Cardiac fibroblast (primary cell): ENCODE measurements at regions not wholly inside any gene's neighbourhood (a gene's known extent, or its start where the extent isn't known, plus 50 kb on each side); places are given as distances from the start of the nearest gene placed in this dataset.
A peak's percentile ranks its signal among the peaks of the same experiment; 100 is the strongest.

Source experiments
- DNase-seq, 2 donors: peaks; one replicate each; pipeline versions ENCODE4 v3.0.0 to v3.0.0-alpha.2; 2010; ENCODE audit warnings: low read depth in 2 of 2
- H3K4me3 ChIP-seq, 2 donors: replicated peaks in 1 of 2; 1 replicate in 1 of 2; 2 replicates in 1 of 2; pipeline ENCODE4 v1.5.1; 2011; ENCODE audit warnings: low read depth in 2 of 2, low read length in 2 of 2, mild to moderate bottlenecking in 2 of 2, moderate library complexity in 1 of 2
- TF ChIP-seq, protein P1 (sequence below): IDR thresholded peaks from one replicate; pipeline ENCODE4 v1.5.1; 2011; ENCODE audit warnings: low read depth, mild to moderate bottlenecking, low read length, inconsistent platforms

GRCh38 chr2:42868874-42869273 lies 76.5 kb upstream of the HAAO start:
- DNase-seq: no peak
- no peak overlapping the region for H3K4me3 ChIP-seq
- TF ChIP-seq, protein P1, sequence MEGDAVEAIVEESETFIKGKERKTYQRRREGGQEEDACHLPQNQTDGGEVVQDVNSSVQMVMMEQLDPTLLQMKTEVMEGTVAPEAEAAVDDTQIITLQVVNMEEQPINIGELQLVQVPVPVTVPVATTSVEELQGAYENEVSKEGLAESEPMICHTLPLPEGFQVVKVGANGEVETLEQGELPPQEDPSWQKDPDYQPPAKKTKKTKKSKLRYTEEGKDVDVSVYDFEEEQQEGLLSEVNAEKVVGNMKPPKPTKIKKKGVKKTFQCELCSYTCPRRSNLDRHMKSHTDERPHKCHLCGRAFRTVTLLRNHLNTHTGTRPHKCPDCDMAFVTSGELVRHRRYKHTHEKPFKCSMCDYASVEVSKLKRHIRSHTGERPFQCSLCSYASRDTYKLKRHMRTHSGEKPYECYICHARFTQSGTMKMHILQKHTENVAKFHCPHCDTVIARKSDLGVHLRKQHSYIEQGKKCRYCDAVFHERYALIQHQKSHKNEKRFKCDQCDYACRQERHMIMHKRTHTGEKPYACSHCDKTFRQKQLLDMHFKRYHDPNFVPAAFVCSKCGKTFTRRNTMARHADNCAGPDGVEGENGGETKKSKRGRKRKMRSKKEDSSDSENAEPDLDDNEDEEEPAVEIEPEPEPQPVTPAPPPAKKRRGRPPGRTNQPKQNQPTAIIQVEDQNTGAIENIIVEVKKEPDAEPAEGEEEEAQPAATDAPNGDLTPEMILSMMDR: no peak

GRCh38 chr2:42868096-42868495 lies 75.7 kb upstream of the HAAO start:
- DNase-seq: no peak
- no peak overlapping the region for H3K4me3 ChIP-seq
- TF ChIP-seq, protein P1: no peak

GRCh38 chr2:42867093-42868065 lies 75.0 kb upstream of the HAAO start:
- DNase-seq: no peak
- H3K4me3 ChIP-seq: no peak overlapping the region
- TF ChIP-seq, protein P1: no peak

- no peak overlapping the region for H3K4me3 ChIP-seq
- peak in 1 of 2 donors; percentile 54 for DNase-seq
- TF ChIP-seq, protein P1: no peak
Observed at GRCh38 chr2:42865884-42866881, 73.8 kb upstream of the HAAO start.

DNA sequence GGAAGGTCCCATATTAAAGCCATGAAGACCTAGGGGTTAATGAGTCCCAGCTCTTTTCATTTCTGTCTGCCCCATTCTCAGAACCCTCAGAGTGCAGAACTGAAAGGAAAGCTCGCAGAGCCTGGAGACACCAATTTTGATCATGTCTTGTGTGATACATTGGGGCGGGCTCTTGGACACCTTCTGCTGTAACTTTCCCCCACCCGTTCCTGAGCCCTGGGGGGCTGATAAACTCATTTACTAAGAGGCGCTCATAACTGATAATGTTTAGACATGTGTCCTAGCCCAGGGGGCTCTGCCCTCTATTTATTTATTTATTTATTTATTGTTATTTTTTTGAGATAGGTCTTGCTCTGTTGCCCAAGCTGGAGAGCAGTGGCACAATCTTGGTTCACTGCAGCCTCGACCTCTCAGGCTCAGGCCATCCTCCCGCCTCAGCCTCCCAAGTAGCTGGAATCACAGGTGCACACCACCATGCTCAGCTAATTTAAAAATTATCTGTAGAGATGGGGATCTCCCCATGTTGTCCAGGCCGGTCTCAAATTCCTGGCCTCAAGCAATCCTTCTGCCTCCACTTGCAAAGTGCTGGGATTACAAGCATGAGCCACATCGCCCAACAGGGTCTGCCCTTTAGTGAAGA lies 72.4 kb upstream of the HAAO start:
- no peak overlapping the region for H3K4me3 ChIP-seq
- TF ChIP-seq, protein P1: no peak
- DNase-seq: no peak

DNA sequence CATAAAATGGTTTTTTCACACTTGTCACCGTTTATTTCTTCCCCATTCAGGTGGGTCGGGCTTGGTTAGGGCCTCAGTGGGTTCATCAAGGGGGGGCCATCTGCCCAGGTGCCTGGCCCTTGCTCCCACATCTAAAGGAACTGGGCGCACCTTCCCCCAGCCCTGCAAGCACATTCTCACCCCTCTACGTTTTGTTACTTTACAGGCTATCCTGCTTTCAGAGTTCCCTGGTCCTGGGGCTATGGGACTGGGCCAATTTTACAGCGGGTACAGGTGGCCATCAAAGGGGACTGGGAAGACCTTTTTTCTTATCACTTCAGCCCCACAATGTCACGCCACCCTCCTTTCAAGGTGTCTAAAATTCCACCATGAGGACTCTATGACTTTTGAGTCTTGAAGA lies 71.8 kb upstream of the HAAO start:
- DNase-seq: no peak
- TF ChIP-seq, protein P1: no peak
- H3K4me3 ChIP-seq: no peak overlapping the region
